Activated B cell treated with CpG ODN at 0.5 μM for 24 hours (primary cell): ENCODE measurements at regions not wholly inside any gene's neighbourhood (a gene's known extent, or its start where the extent isn't known, plus 50 kb on each side); places are given as distances from the start of the nearest gene placed in this dataset.

ENCODE experiments used
- ATAC-seq: fragments of 200-7000 bp; cut with Tn5 transposase; one replicate; pipeline ENCODE4 v1.10.0; 2021; ENCODE audit warnings: low read depth, mild to moderate bottlenecking, moderate library complexity
- CTCF ChIA-PET: fragments of 350-600 bp; sonication (Branson Sonifier 250); formaldehyde crosslinking; loops from one replicate; lab custom pipeline; 2021; ENCODE audit warnings: antibody characterized with exemption; lab: Charles Lee
- POLR2A ChIA-PET: fragments of 350-600 bp; sonication (Branson Sonifier 250); formaldehyde crosslinking; loops from one replicate; lab custom pipeline; 2021; ENCODE audit warnings: antibody characterized with exemption; lab: Charles Lee
- DNase-seq: peaks from one replicate; pipeline ENCODE4 v3.0.0; 2022
- H3K27ac Mint-ChIP-seq: one replicate; pipeline ENCODE4 v1.8.0; 2020; ENCODE audit warnings: mixed read lengths
- H3K27me3 Mint-ChIP-seq: one replicate; pipeline ENCODE4 v1.8.0; 2021; ENCODE audit warnings: mixed read lengths
- H3K36me3 Mint-ChIP-seq: one replicate; pipeline ENCODE4 v1.8.0; 2021; ENCODE audit warnings: low read depth, mixed read lengths
- H3K4me1 Mint-ChIP-seq: one replicate; pipeline ENCODE4 v1.8.0; 2021; ENCODE audit warnings: mixed read lengths
- H3K4me3 Mint-ChIP-seq: one replicate; pipeline ENCODE4 v1.8.0; 2020; ENCODE audit warnings: mild to moderate bottlenecking, mixed read lengths
- H3K9me3 Mint-ChIP-seq: one replicate; pipeline ENCODE4 v1.8.0; 2020; ENCODE audit warnings: mixed read lengths
- CTCF ChIP-seq: fragments of 200-600 bp; IDR thresholded peaks from one replicate; pipeline ENCODE4 v1.8.0; 2022; ENCODE audit warnings: antibody characterized with exemption, mild to moderate bottlenecking
- intact Hi-C: fragments of 100-400 bp; cut with micrococcal nuclease; formaldehyde crosslinking; loops from one replicate; pipeline ENCODE4 v1.15.1; 2024

GRCh38 chr10:33887188-33887587 lies 552.7 kb upstream of the NRP1 start:
- TF ChIP-seq CTCF = no peak
- no peaks in the 10 kb centered on the region for H3K9me3 Mint-ChIP-seq
- POLR2A ChIA-PET = no interaction called here
- ATAC-seq (no peak), DNase-seq (no peak)
- no peak overlapping the region for H3K27ac Mint-ChIP-seq
- H3K36me3 Mint-ChIP-seq = no peaks in the 10 kb centered on the region
- no peaks in the 10 kb centered on the region for H3K27me3 Mint-ChIP-seq
- no peaks in the 10 kb centered on the region for H3K4me1 Mint-ChIP-seq
- no peak overlapping the region for H3K4me3 Mint-ChIP-seq
- CTCF ChIA-PET = no interaction called here
- intact Hi-C loops = no loop called here

- no peaks in the 10 kb centered on the region for H3K36me3 Mint-ChIP-seq
- H3K27me3 Mint-ChIP-seq = no peaks in the 10 kb centered on the region
- ChIA-PET CTCF (no interaction called here), POLR2A (no interaction called here)
- H3K4me1 Mint-ChIP-seq = no peaks in the 10 kb centered on the region
- H3K4me3 Mint-ChIP-seq = no peak overlapping the region
- DNase-seq (no peak), ATAC-seq (no peak)
- no peak for TF ChIP-seq CTCF
- H3K9me3 Mint-ChIP-seq = no peaks in the 10 kb centered on the region
- intact Hi-C loops = no loop called here
- H3K27ac Mint-ChIP-seq = no peak overlapping the region
Measured at GRCh38 chr10:33886299-33886698, 551.8 kb upstream of the NRP1 start.

- Mint-ChIP-seq H3K4me1 (no peaks in the 10 kb centered on the region), H3K9me3 (peaks cover 6% of the 10 kb centered on the region), H3K36me3 (no peaks in the 10 kb centered on the region), H3K4me3 (no peak overlapping the region), H3K27ac (no peak overlapping the region), H3K27me3 (no peaks in the 10 kb centered on the region)
- POLR2A ChIA-PET = no interaction called here
- DNase-seq = no peak
- TF ChIP-seq CTCF = no peak
- intact Hi-C loops = no loop called here
- ATAC-seq = no peak
- CTCF ChIA-PET = no interaction called here
Measured at GRCh38 chr10:33884604-33885003, 550.1 kb upstream of the NRP1 start.

GRCh38 chr10:33883881-33884280 lies 549.4 kb upstream of the NRP1 start:
- Mint-ChIP-seq H3K4me1 (no peaks in the 10 kb centered on the region), H3K9me3 (peaks cover 6% of the 10 kb centered on the region), H3K36me3 (no peaks in the 10 kb centered on the region), H3K27me3 (no peaks in the 10 kb centered on the region), H3K4me3 (no peak overlapping the region), H3K27ac (no peak overlapping the region)
- POLR2A ChIA-PET = no interaction called here
- DNase-seq (no peak), ATAC-seq (no peak)
- intact Hi-C loops = no loop called here
- CTCF ChIA-PET = no interaction called here
- no peak for TF ChIP-seq CTCF

GRCh38 chr10:33882996-33883395 lies 548.5 kb upstream of the NRP1 start:
- DNase-seq (no peak), ATAC-seq (no peak)
- ChIA-PET POLR2A (no interaction called here), CTCF (no interaction called here)
- no peaks in the 10 kb centered on the region for H3K4me1 Mint-ChIP-seq
- no peaks in the 10 kb centered on the region for H3K27me3 Mint-ChIP-seq
- H3K4me3 Mint-ChIP-seq = no peak overlapping the region
- H3K27ac Mint-ChIP-seq = no peak overlapping the region
- intact Hi-C loops = no loop called here
- no peak for TF ChIP-seq CTCF
- peaks cover 6% of the 10 kb centered on the region for H3K9me3 Mint-ChIP-seq
- no peaks in the 10 kb centered on the region for H3K36me3 Mint-ChIP-seq
